ENCODE measurements at regions not wholly inside any gene's neighbourhood (a gene's known extent, or its start where the extent isn't known, plus 50 kb on each side); places are given as distances from the start of the nearest gene placed in this dataset.
"Not testable (repeated sequence)": the region's sequence is repeated elsewhere in the genome, so short reads cannot be mapped to it uniquely, and the experiment has no call there.

- not testable (repeated sequence) for DNase-seq
These were observed 74.3 kb upstream of the SOX13 start for GRCh38 chr1:203998571-203998970.

DNA sequence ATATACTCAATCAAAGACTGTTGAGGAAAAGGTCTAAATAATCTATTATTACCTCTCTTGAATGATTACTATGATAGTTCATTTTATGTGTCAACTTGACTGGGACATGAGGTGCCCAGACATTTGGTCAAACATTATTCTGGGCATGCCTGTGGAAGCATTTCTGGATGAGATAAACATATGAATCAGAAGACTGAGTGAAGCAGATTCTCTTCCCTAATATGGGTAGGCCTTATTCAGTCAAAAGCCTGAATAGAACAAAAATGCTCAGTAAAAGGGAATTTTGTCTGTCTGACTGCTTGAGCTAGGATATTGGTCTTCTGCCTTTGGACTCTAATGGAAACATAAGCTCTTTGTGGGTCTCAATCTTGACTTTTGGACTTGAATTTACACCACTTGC lies 73.3 kb upstream of the SOX13 start:
- DNase-seq = no peak

DNA sequence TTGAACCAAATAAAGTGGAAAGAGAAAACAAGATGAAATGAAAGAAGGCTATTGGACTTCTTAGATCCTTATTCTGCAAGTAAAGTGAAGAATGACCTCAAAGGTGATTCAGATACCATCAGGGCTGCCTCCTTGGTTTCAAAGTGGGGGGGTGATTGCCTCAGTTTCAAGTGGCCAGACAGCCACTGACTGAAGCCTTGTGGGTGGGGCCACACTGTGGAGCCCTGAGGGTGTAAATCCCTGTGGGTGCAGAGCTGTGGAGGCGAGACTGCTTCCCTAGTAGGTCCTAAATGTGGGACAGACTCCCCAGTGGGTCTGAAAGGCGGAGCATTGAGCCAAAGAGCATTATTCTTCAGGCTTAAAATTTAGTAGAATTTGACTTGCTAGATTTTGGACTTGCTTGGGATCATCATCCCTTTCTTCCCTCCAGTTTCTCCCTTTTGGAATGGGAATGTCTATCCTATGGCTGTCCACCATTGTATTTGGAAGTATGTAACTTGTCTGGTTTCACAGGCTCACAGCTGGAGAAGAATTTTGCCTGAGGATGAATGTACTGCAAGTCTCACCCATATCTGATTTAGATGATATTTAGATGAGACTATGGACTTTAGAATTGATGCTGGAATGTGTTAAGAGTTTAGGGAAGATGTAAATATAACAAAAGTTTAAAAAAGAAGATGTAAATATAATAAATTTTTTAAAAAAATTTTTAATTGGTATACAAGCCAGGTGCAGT lies 71.6 kb upstream of the SOX13 start:
- DNase-seq = no peak

- no peak for DNase-seq
These were observed 70.3 kb upstream of the SOX13 start for GRCh38 chr1:204002614-204003013.

DNA sequence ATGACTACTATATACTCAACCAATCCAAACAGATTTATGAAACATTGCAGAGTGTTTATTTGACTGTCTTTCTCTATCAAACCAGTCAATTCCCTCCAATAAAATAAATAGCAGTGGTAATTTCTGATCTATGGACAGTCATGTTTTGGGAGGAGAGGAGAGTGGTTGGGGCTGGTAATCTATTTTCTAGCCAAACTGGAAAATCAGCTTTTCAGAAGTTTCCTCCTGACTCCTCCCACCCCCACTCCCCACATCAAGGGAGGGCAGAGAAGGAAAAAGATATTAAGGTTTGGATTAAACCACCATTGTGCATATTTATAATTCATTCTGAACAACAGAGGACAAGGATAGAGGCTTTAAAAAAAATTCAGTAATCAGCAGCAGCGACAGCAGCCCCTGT lies 69.4 kb upstream of the SOX13 start:
- DNase-seq = no peak

DNA sequence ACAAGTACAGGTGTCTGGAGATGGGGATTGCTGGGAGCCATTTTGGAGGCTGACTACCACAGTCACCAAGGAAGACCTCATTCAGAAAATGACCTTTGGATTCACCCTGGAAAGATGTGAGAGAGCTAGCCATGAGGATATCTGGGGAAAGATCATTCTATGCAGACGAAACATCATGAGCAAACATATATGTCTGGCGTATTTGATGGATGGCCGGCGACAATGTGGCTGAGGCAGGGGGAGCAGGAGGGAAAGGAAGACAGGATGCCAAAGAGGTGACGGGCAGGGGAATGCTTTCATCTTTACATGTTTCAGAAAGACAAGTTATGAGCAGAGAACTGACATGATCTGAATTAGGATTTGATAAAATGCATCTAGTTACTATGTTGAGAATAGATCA lies 61.5 kb upstream of the SOX13 start:
- no peak for DNase-seq

DNA sequence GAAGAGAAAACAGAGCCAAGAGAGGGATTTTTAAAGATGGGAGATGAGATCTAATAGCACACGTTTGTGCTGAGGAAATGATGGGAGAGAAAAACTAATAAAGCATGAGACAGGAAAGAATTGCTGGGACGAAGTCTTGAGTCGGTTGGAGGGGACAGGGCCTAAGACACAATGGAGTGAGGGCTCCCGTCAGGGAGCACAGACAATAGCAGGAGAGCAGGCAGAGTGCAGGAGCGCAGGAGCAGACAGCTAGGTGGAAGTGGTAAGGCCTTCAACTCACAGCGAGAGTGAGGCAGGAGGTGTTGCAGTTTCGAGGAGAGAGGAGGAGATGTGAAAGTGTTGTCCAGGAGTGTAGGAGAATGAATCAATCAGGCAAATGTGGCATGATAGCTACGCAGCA lies 59.9 kb upstream of the SOX13 start:
- no peak for DNase-seq

DNA sequence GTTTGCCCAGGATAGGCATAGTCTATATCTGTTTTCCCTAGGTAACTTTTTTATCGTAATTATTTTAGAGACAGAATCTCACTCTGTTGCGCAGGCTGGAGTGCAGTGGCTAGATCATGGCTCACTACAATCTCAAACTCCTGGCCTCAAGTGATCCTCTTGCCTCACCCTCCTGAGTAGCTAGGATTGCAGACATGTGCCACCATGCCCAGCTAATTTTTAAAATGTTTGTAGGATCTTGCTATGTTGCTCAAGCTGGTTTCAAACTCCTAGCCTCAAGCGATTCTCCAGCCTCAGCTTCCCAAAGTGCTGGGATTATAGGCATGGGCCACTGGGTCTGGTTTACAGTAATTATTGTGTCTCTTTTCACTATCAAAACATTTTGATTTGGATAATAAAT lies 58.6 kb upstream of the SOX13 start:
- DNase-seq = no peak

GRCh38 chr1:204014961-204015360 lies 58.0 kb upstream of the SOX13 start:
- DNase-seq = not testable (repeated sequence)

DNA sequence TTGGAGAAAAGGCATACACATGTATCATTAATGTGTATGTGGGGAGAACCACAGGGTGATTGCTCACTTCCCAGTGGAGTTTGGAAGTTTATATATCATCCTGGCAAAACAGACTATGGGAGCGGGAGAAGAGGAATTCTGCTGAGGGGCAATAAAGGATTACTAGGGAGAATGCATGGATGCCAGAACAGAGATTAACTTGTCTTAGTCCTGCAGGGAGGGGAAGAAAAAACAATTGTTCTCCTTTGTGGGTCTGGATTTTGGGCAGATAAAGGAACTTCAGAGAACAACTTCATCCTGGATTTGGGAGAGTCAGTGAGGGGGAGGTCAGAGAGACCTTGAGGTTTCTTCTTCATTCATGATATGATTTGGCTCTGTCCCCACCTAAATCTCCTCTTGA lies 55.9 kb upstream of the SOX13 start:
- DNase-seq = no peak

DNA sequence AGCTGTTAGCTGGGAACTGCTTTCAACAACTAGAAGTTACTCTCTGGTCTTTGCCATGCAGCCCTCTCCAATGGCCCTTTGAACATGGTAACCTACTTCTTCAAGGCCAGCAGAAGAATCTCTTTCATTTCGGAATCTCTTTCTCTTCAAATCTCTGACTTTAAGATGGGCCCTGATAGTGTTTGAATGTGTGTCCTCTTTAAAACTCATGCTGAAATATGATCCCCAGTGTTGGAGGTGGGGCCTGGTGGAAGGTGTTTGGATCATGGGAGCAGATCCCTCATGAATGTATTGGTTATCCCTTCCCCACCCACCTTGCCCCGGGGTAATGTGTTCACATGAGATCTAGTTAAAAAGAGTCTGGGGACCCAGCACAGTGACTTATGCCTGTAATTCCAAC lies 54.5 kb upstream of the SOX13 start:
- DNase-seq = no peak
